ENCODE measurements at regions not wholly inside any gene's neighbourhood (a gene's known extent, or its start where the extent isn't known, plus 50 kb on each side); places are given as distances from the start of the nearest gene placed in this dataset.

- TF ChIP-seq POLR2A (IDR thresholded peaks at IDR 0.05; ENCODE audit: low read length) (no peak), GATA1 (IDR thresholded peaks at IDR 0.05; ENCODE audit: low read depth, low read length) (no peak)
Observed at GRCh38 chr14:56449670-56450213, 129.9 kb upstream of the TMEM260 start.

Data from erythroblast (primary cell).